AG20443 (cell line): ENCODE measurements at regions not wholly inside any gene's neighbourhood (a gene's known extent, or its start where the extent isn't known, plus 50 kb on each side); places are given as distances from the start of the nearest gene placed in this dataset.

ENCODE experiments used
- DNase-seq: peaks from one replicate; pipeline ENCODE4 v3.0.0; 2012; ENCODE audit warnings: low spot score, mixed read lengths

- DNase-seq: no peak
These were observed 184.9 kb upstream of the NSMCE3 start for GRCh38 chr15:29454506-29454905.

GRCh38 chr15:29452881-29453731, 183.5 kb upstream of the NSMCE3 start:
- DNase-seq: no peak

GRCh38 chr15:29451201-29451781, 181.7 kb upstream of the NSMCE3 start:
- no peak for DNase-seq

- DNase-seq: no peak
These were observed 179.5 kb upstream of the NSMCE3 start for GRCh38 chr15:29449136-29449535.

- no peak for DNase-seq
These were observed 178.7 kb upstream of the NSMCE3 start for GRCh38 chr15:29448320-29448719.

GRCh38 chr15:29446480-29446879, 176.9 kb upstream of the NSMCE3 start:
- DNase-seq: no peak

- no peak for DNase-seq
These were observed 172.9 kb upstream of the NSMCE3 start for GRCh38 chr15:29442532-29442931.

GRCh38 chr15:29440541-29440940, 170.9 kb upstream of the NSMCE3 start:
- no peak for DNase-seq

- DNase-seq: no peak
These were observed 169.1 kb upstream of the NSMCE3 start for GRCh38 chr15:29438703-29439055.

GRCh38 chr15:29437888-29438702, 168.5 kb upstream of the NSMCE3 start:
- DNase-seq: no peak

- DNase-seq: no peak
These were observed 166.2 kb upstream of the NSMCE3 start for GRCh38 chr15:29435811-29436210.

- DNase-seq: no peak
These were observed 164.7 kb upstream of the NSMCE3 start for GRCh38 chr15:29434280-29434679.

GRCh38 chr15:29433507-29434248, 164.1 kb upstream of the NSMCE3 start:
- no peak for DNase-seq

GRCh38 chr15:29433050-29433318, 163.4 kb upstream of the NSMCE3 start:
- no peak for DNase-seq

- DNase-seq: no peak
These were observed 162.8 kb upstream of the NSMCE3 start for GRCh38 chr15:29432191-29433049.

- DNase-seq: no peak
These were observed 161.2 kb upstream of the NSMCE3 start for GRCh38 chr15:29430831-29431230.

- no peak for DNase-seq
These were observed 160.5 kb upstream of the NSMCE3 start for GRCh38 chr15:29430124-29430523.

- no peak for DNase-seq
These were observed 160.0 kb upstream of the NSMCE3 start for GRCh38 chr15:29429584-29429983.

GRCh38 chr15:29428925-29429573, 159.4 kb upstream of the NSMCE3 start:
- no peak for DNase-seq

GRCh38 chr15:29425864-29426263, 156.2 kb upstream of the NSMCE3 start:
- DNase-seq: no peak

GRCh38 chr15:29424118-29424517, 154.5 kb upstream of the NSMCE3 start:
- DNase-seq: no peak
